ENCODE measurements at regions not wholly inside any gene's neighbourhood (a gene's known extent, or its start where the extent isn't known, plus 50 kb on each side); places are given as distances from the start of the nearest gene placed in this dataset.

GRCh38 chr20:11847827-11848226 is 69.9 kb upstream of the BTBD3 start:
- TF ChIP-seq HDAC6 (IDR thresholded peaks at IDR 0.05; ENCODE audit: low read depth, low read length), result no peak
- H4K8ac ChIP-seq (ENCODE audit: extremely low read depth, insufficient read depth, low read length), result no peak overlapping the region
- no peaks in the 10 kb centered on the region; the same call in 1 of the 2 replicates for H3K23me2 ChIP-seq (ENCODE audit: low read depth, low read length)
- 94% methylated on average over 2 of the region's 2 CpGs; no CpG with 5 or more reads in 1 of the 2 experiments for WGBS, 2 experiments (ENCODE audit: extremely low coverage in 1 of 2, insufficient coverage in 1 of 2, insufficient read length in 1 of 2, insufficient replicate concordance in 2 of 2, low coverage in 1 of 2, low lambda C conversion rate in 2 of 2, missing lambda C conversion rate in 1 of 2)
- DNase-seq (ENCODE audit: low read depth in 1 of 2, low spot score in 2 of 2), result no peak
- H3K4me1 ChIP-seq (replicated peaks in 1 of 4; ENCODE audit: control insufficient read depth in 3 of 4, insufficient read depth in 4 of 4, low read length in 3 of 4), result peaks cover 0 to 5% (median 1%) of the 10 kb centered on the region in 4 experiments; a peak in 1 of 7 replicates
- no peak overlapping the region for H4K5ac ChIP-seq (ENCODE audit: insufficient read length, low read depth, low read length)
- no peaks in the 10 kb centered on the region for H3K9me3 ChIP-seq (ENCODE audit: insufficient read depth in 2 of 2, low read depth in 1 of 2, low read length in 1 of 2)
- no peak overlapping the region for H2BK15ac ChIP-seq (ENCODE audit: low read length)
- H3K9ac ChIP-seq (replicated peaks in 1 of 4; ENCODE audit: extremely low read depth in 1 of 4, low read depth in 3 of 4, low read length in 3 of 4), result no peak overlapping the region
- no peak overlapping the region for H3K23ac ChIP-seq (ENCODE audit: insufficient read length)
- no peak for FAIRE-seq
- no peak overlapping the region for H3K4me3 ChIP-seq (ENCODE audit: extremely low read depth in 1 of 4, insufficient read depth in 2 of 4, low read depth in 3 of 4, low read length in 4 of 4)
- H3K79me1 ChIP-seq (ENCODE audit: low read depth, low read length), result no peaks in the 10 kb centered on the region
- H3K56ac ChIP-seq (replicated peaks; ENCODE audit: insufficient read length, low read depth, low read length), result no peak overlapping the region
- no peak overlapping the region for H2BK5ac ChIP-seq (ENCODE audit: low read depth, low read length)
- ChIA-PET POLR2A (ENCODE audit: partially characterized antibody) (no interaction called here), CTCF (ENCODE audit: partially characterized antibody) (no interaction called here)
- H3K27ac ChIP-seq (ENCODE audit: low read depth, low read length), result no peak overlapping the region
- no peak overlapping the region for H2BK12ac ChIP-seq (ENCODE audit: low read depth, low read length)
- H3K18ac ChIP-seq (ENCODE audit: extremely low read depth, low read length), result no peak overlapping the region
- H3K4me2 ChIP-seq (ENCODE audit: insufficient read depth in 1 of 2, low read depth in 2 of 2, low read length in 2 of 2), result no peak overlapping the region
- no peak overlapping the region for H2AFZ ChIP-seq (ENCODE audit: low read length)
- H3K27me3 ChIP-seq (replicated peaks in 1 of 4; ENCODE audit: control insufficient read depth in 3 of 4, extremely low read depth in 1 of 4, insufficient read depth in 3 of 4, low read length in 3 of 4), result no peaks in the 10 kb centered on the region; a peak in 1 of 7 replicates
- no peak overlapping the region for H3K4ac ChIP-seq (replicated peaks; ENCODE audit: insufficient read length, low read depth, low read length)
- no peaks in the 10 kb centered on the region for H3K36me3 ChIP-seq (ENCODE audit: control insufficient read depth in 2 of 4, insufficient read depth in 4 of 4, low read length in 3 of 4)
- no peaks in the 10 kb centered on the region for H3K79me2 ChIP-seq (ENCODE audit: control insufficient read depth in 1 of 2, insufficient read depth in 2 of 2, low read length in 2 of 2)
- no peak overlapping the region for H4K91ac ChIP-seq (replicated peaks; ENCODE audit: insufficient read length, low read length)
- H2BK120ac ChIP-seq (replicated peaks; ENCODE audit: low read depth, low read length), result no peak overlapping the region
- H3K14ac ChIP-seq (ENCODE audit: insufficient read length), result no peak overlapping the region
- H2AK5ac ChIP-seq (ENCODE audit: low read depth, low read length), result no peak overlapping the region
- H2BK20ac ChIP-seq (ENCODE audit: low read length), result no peak overlapping the region
- H4K20me1 ChIP-seq (replicated peaks in 1 of 2; ENCODE audit: control insufficient read depth in 1 of 2, insufficient read depth in 2 of 2, low read length in 2 of 2), result no peaks in the 10 kb centered on the region

All from H1 (cell line).